IMR-90 (cell line): ENCODE measurements at regions not wholly inside any gene's neighbourhood (a gene's known extent, or its start where the extent isn't known, plus 50 kb on each side); places are given as distances from the start of the nearest gene placed in this dataset.

Experiments
- ATAC-seq: fragments of 200-7000 bp; cut with Tn5 transposase; 2 replicates; pipeline ENCODE4 v1.9.1; 2020; ENCODE audit warnings: low read depth, mild to moderate bottlenecking, moderate library complexity
- BruUV-seq: library from RNA; stranded (reverse); fragments of 400-500 nt; replicated peaks from 2 replicates; lab custom pipeline; 2021; lab: Mats Ljungman, UMichigan
- CTCF ChIA-PET: fragments of 300-600 bp; formaldehyde crosslinking; extraction: SDS; loops from one replicate; lab custom pipeline; 2021; ENCODE audit warnings: antibody characterized with exemption; lab: Yijun Ruan, JAX
- POLR2A ChIA-PET: fragments of 300-600 bp; sonication (Branson Sonifier 250); formaldehyde crosslinking; loops from one replicate; lab custom pipeline; 2022; ENCODE audit warnings: antibody characterized with exemption; ENCODE audit not compliant: unreplicated experiment; lab: Charles Lee
- DNase-seq: peaks from one replicate; pipeline ENCODE4 v3.0.0; 2013
- H2AFZ ChIP-seq: replicated peaks from 2 replicates; pipeline ENCODE3; 2013; ENCODE audit warnings: low read length, mild to moderate bottlenecking; ENCODE audit not compliant: poor library complexity
- H2AK5ac ChIP-seq: 2 replicates; pipeline ENCODE4 v1.6.1; 2013; ENCODE audit warnings: low read depth, low read length, inconsistent platforms
- H2AK9ac ChIP-seq: replicated peaks from 2 replicates; pipeline ENCODE3; 2013; ENCODE audit warnings: mild to moderate bottlenecking, low read depth, low read length, moderate library complexity; ENCODE audit not compliant: poor library complexity
- H2BK120ac ChIP-seq: 2 replicates; pipeline ENCODE4 v1.6.1; 2013; ENCODE audit warnings: low read depth, low read length, inconsistent platforms
- H2BK15ac ChIP-seq: 3 replicates; pipeline ENCODE4 v1.6.1; 2013; ENCODE audit warnings: low read depth, low read length, inconsistent platforms
- H2BK20ac ChIP-seq: 2 replicates; pipeline ENCODE4 v1.6.1; 2013; ENCODE audit warnings: low read depth, mild to moderate bottlenecking, inconsistent platforms, low read length, moderate library complexity
- H2BK5ac ChIP-seq: 2 replicates; pipeline ENCODE4 v1.6.1; 2013; ENCODE audit warnings: mild to moderate bottlenecking, low read depth, low read length, inconsistent platforms; ENCODE audit not compliant: poor library complexity, severe bottlenecking
- H3K14ac ChIP-seq: replicated peaks from 2 replicates; pipeline ENCODE4 v1.6.1; 2013; ENCODE audit warnings: low read depth, low read length, inconsistent platforms
- H3K18ac ChIP-seq: 2 replicates; pipeline ENCODE4 v1.6.1; 2013; ENCODE audit warnings: low read depth, low read length, control low read depth
- H3K23ac ChIP-seq: 2 replicates; pipeline ENCODE4 v1.6.1; 2013; ENCODE audit warnings: low read depth, low read length, inconsistent platforms
- H3K27ac ChIP-seq: 2 replicates; pipeline ENCODE4 v1.5.1; 2013; ENCODE audit warnings: mild to moderate bottlenecking, control low read depth, low read length; ENCODE audit not compliant: insufficient read depth
- H3K27me3 ChIP-seq: 2 replicates; pipeline ENCODE4 v1.6.1; 2013; ENCODE audit warnings: low read length; ENCODE audit not compliant: control insufficient read depth, insufficient read depth
- H3K36me3 ChIP-seq: 2 replicates; pipeline ENCODE4 v1.6.1; 2013; ENCODE audit warnings: low read length, mixed read lengths; ENCODE audit not compliant: control insufficient read depth, insufficient read depth
- H3K4ac ChIP-seq: 2 replicates; pipeline ENCODE4 v1.6.1; 2013; ENCODE audit warnings: low read depth, low read length, inconsistent platforms
- H3K4me1 ChIP-seq: 2 replicates; pipeline ENCODE4 v1.6.1; 2013; ENCODE audit warnings: low read length, mixed read lengths; ENCODE audit not compliant: control insufficient read depth, insufficient read depth
- H3K4me2 ChIP-seq: 2 replicates; pipeline ENCODE4 v1.6.1; 2013; ENCODE audit warnings: low read depth, mild to moderate bottlenecking, control low read depth, low read length, moderate library complexity
- H3K4me3 ChIP-seq: 2 replicates; pipeline ENCODE4 v1.5.1; 2013; ENCODE audit warnings: low read depth, mild to moderate bottlenecking, control low read depth, low read length, moderate library complexity; ENCODE audit not compliant: insufficient read depth
- H3K56ac ChIP-seq: 2 replicates; pipeline ENCODE4 v1.6.1; 2013; ENCODE audit warnings: low read length, inconsistent platforms; ENCODE audit not compliant: insufficient read depth; ENCODE audit errors: extremely low read depth
- H3K79me1 ChIP-seq, 2 experiments: 2 replicates each; pipeline ENCODE4 v1.6.1; 2013; ENCODE audit warnings: low read length in 2 of 2, inconsistent platforms in 1 of 2, low read depth in 1 of 2
- H3K9ac ChIP-seq: 2 replicates; pipeline ENCODE4 v1.6.1; 2013; ENCODE audit warnings: low read depth, low read length, control low read depth
- H3K9me1 ChIP-seq: 2 replicates; pipeline ENCODE4 v1.6.1; 2013; ENCODE audit warnings: low read length, inconsistent platforms; ENCODE audit not compliant: insufficient read depth
- H3K9me3 ChIP-seq: 2 replicates; pipeline ENCODE4 v1.6.1; 2013; ENCODE audit warnings: low read length; ENCODE audit not compliant: control insufficient read depth, insufficient read depth
- H4K20me1 ChIP-seq: 2 replicates; pipeline ENCODE4 v1.6.1; 2013; ENCODE audit warnings: low read length, inconsistent platforms; ENCODE audit not compliant: insufficient read depth
- H4K5ac ChIP-seq: 2 replicates; pipeline ENCODE4 v1.6.1; 2013; ENCODE audit warnings: mild to moderate bottlenecking, low read depth, low read length, control low read depth
- H4K8ac ChIP-seq, 2 experiments: 2 replicates each; pipeline ENCODE4 v1.6.1; 2013; ENCODE audit warnings: low read depth in 2 of 2, low read length in 2 of 2, control low read depth in 1 of 2, inconsistent platforms in 1 of 2
- H4K91ac ChIP-seq: 2 replicates; pipeline ENCODE4 v1.6.1; 2013; ENCODE audit warnings: low read depth, low read length, inconsistent platforms; ENCODE audit not compliant: insufficient read depth
- BHLHE40 ChIP-seq: fragments of 150-350 bp; IDR thresholded peaks from 2 replicates; pipeline ENCODE4 v1.6.1; 2016; ENCODE audit warnings: mild to moderate bottlenecking, low read depth, low read length
- CEBPB ChIP-seq: IDR thresholded peaks from 2 replicates; pipeline ENCODE4 v1.6.1; 2012; ENCODE audit warnings: low read depth, low read length, improper control_type of control experiment
- CHD1 ChIP-seq: IDR thresholded peaks from 2 replicates; pipeline ENCODE4 v1.6.1; 2012; ENCODE audit warnings: low read depth, low read length, improper control_type of control experiment
- CTCF ChIP-seq: conservative IDR thresholded peaks from 2 replicates; pipeline ENCODE4 v1.5.1; 2012; ENCODE audit warnings: mild to moderate bottlenecking, low read depth, low read length, improper control_type of control experiment
- ELK1 ChIP-seq: fragments of 150-350 bp; IDR thresholded peaks from 2 replicates; pipeline ENCODE4 v1.6.1; 2016; ENCODE audit warnings: low read depth, mild to moderate bottlenecking, low read length, moderate library complexity, borderline replicate concordance
- FOS ChIP-seq: fragments of 150-350 bp; IDR thresholded peaks from 2 replicates; pipeline ENCODE4 v1.6.1; 2016; ENCODE audit warnings: low read depth, low read length
- MAFK ChIP-seq: IDR thresholded peaks from 2 replicates; pipeline ENCODE4 v1.6.1; 2012; ENCODE audit warnings: low read depth, low read length, improper control_type of control experiment
- MAZ ChIP-seq: IDR thresholded peaks from 2 replicates; pipeline ENCODE4 v1.6.1; 2012; ENCODE audit warnings: low read depth, mild to moderate bottlenecking, low read length, improper control_type of control experiment, moderate library complexity, borderline replicate concordance
- MXI1 ChIP-seq: IDR thresholded peaks from 2 replicates; pipeline ENCODE4 v1.6.1; 2012; ENCODE audit warnings: low read depth, mild to moderate bottlenecking, low read length, moderate library complexity, borderline replicate concordance
- NFE2L2 ChIP-seq: fragments of 150-350 bp; IDR thresholded peaks from 2 replicates; pipeline ENCODE4 v1.6.1; 2016; ENCODE audit warnings: low read depth, mild to moderate bottlenecking, low read length
- POLR2A ChIP-seq: IDR thresholded peaks from 2 replicates; pipeline ENCODE4 v1.6.1; 2012; ENCODE audit warnings: mild to moderate bottlenecking, low read depth, low read length
- RAD21 ChIP-seq: IDR thresholded peaks from 2 replicates; pipeline ENCODE4 v1.6.1; 2012; ENCODE audit warnings: low read length, improper control_type of control experiment
- RCOR1 ChIP-seq: IDR thresholded peaks from 2 replicates; pipeline ENCODE4 v1.6.1; 2012; ENCODE audit warnings: mild to moderate bottlenecking, low read length, improper control_type of control experiment; ENCODE audit not compliant: insufficient replicate concordance
- RFX5 ChIP-seq: IDR thresholded peaks from 2 replicates; pipeline ENCODE4 v1.8.0; 2012; ENCODE audit warnings: low read depth, mild to moderate bottlenecking, low read length, moderate library complexity
- SMC3 ChIP-seq: fragments of 150-350 bp; IDR thresholded peaks from 2 replicates; pipeline ENCODE4 v1.6.1; 2016; ENCODE audit warnings: low read depth, mild to moderate bottlenecking, antibody characterized with exemption, low read length, moderate library complexity
- USF2 ChIP-seq: fragments of 150-350 bp; IDR thresholded peaks from 2 replicates; pipeline ENCODE4 v1.6.1; 2017; ENCODE audit warnings: mild to moderate bottlenecking, antibody characterized with exemption, low read length, low read depth
- WGBS, 2 experiments: methylation state at CpG; one replicate each; pipeline versions ENCODE4 v1.1.5 to v1.1.7; 2013; ENCODE audit warnings: missing lambda C conversion rate in 2 of 2; ENCODE audit not compliant: insufficient read length in 1 of 2; ENCODE audit errors: extremely low coverage in 2 of 2; 5-methylcytosine and 5-hydroxymethylcytosine counted together
- dilution Hi-C: fragments of 300-500 bp; cut with HindIII; formaldehyde crosslinking; loops from one replicate; pipeline ENCODE4 v1.14.3; 2018; ENCODE audit warnings: low sequenced_read_pairs; ENCODE audit not compliant: unreplicated experiment
- in situ Hi-C: fragments of 300-500 bp; cut with MboI; formaldehyde crosslinking; loops from 3 replicates; pipeline ENCODE4 v1.14.3; 2019; ENCODE audit warnings: low sequenced_read_pairs, inconsistent platforms, mixed read lengths
- intact Hi-C: fragments of 100-400 bp; cut with micrococcal nuclease; formaldehyde crosslinking; loops from 2 replicates; pipeline ENCODE4 v1.10.0; 2022

DNA sequence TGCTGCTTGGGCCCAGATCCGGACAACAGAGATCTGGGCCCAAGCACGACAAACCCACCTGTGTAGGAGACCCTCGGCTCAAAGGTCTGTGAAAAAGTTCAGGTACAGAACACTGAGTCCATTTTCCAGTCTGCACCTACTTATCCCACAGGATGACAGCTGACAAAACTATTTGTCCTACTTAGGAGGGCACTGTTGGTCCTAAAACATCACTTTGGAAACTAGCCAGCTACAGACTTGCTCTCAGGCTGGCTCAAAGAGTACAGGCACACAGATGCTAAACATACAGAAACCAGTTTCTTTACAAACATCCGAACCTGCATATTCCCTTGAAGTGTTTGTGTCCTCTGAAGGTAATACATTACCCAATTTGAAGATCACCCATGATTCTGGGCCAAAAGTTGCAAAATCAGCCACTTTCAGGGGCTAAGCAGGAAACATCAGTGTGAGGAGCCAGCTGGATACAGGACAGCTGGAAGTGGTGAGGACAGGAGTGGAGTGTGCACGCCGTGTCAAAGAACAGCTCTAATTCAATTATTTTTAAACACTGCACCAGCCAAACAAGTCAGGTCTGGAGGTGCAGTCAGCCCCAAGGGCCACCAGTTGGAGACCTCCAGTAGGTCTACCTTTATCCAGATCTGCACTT, 88.5 kb downstream of the NOC3L start:
- Histone ChIP-seq H2AK9ac (no peak overlapping the region), H3K23ac (no peak overlapping the region), H2BK5ac (no peak overlapping the region), H3K9me1 (no peaks in the 10 kb centered on the region), H2AFZ (no peak overlapping the region), H4K5ac (no peak overlapping the region), H2AK5ac (no peak overlapping the region), H3K36me3 (no peaks in the 10 kb centered on the region), H3K4me1 (no peaks in the 10 kb centered on the region; the same call in 1 of the 2 replicates), H4K8ac (no peak overlapping the region), H3K4me2 (no peak overlapping the region), H3K4me3 (no peak overlapping the region), H3K9ac (no peak overlapping the region), H3K56ac (no peak overlapping the region), H4K91ac (no peak overlapping the region), H3K79me1 (no peaks in the 10 kb centered on the region), H2BK15ac (no peak overlapping the region), H3K4ac (no peak overlapping the region), H3K18ac (no peak overlapping the region), H3K14ac (no peak overlapping the region), H3K27ac (no peak overlapping the region), H3K27me3 (no peaks in the 10 kb centered on the region), H4K20me1 (no peaks in the 10 kb centered on the region), H2BK20ac (no peak overlapping the region), H2BK120ac (no peak overlapping the region), H3K9me3 (peaks cover 5% of the 10 kb centered on the region)
- WGBS, 2 experiments: 100% methylated on average over 1 of the region's 6 CpGs; no CpG with 5 or more reads in 1 of the 2 experiments
- ChIA-PET POLR2A (no interaction called here), CTCF (interaction anchor here (0.6 to 0.9 kb wide), 2 partner anchors 9 to 45 kb away, joined by 3 read pairs; no protein-coding TSS in a partner anchor)
- no peak for ATAC-seq
- intact Hi-C loops: no loop called here
- in situ Hi-C loops: no loop called here
- dilution Hi-C loops: no loop called here
- TF ChIP-seq ELK1 (no peak), BHLHE40 (no peak), CHD1 (no peak), MAZ (no peak), MAFK (no peak), CTCF (no peak), RAD21 (no peak), RFX5 (no peak), POLR2A (no peak), NFE2L2 (no peak), RCOR1 (no peak), SMC3 (no peak), MXI1 (no peak), USF2 (no peak), CEBPB (no peak), FOS (no peak)
- DNase-seq: no peak
- BruUV-seq: no TSS peak
